ENCODE measurements at regions not wholly inside any gene's neighbourhood (a gene's known extent, or its start where the extent isn't known, plus 50 kb on each side); places are given as distances from the start of the nearest gene placed in this dataset.

- TF ChIP-seq, protein P1, sequence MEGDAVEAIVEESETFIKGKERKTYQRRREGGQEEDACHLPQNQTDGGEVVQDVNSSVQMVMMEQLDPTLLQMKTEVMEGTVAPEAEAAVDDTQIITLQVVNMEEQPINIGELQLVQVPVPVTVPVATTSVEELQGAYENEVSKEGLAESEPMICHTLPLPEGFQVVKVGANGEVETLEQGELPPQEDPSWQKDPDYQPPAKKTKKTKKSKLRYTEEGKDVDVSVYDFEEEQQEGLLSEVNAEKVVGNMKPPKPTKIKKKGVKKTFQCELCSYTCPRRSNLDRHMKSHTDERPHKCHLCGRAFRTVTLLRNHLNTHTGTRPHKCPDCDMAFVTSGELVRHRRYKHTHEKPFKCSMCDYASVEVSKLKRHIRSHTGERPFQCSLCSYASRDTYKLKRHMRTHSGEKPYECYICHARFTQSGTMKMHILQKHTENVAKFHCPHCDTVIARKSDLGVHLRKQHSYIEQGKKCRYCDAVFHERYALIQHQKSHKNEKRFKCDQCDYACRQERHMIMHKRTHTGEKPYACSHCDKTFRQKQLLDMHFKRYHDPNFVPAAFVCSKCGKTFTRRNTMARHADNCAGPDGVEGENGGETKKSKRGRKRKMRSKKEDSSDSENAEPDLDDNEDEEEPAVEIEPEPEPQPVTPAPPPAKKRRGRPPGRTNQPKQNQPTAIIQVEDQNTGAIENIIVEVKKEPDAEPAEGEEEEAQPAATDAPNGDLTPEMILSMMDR (IDR thresholded peaks at IDR 0.05): no peak
- no peak for TF ChIP-seq POLR2A (IDR thresholded peaks at IDR 0.05)
These were observed 496.7 kb downstream of the STK39 start for GRCh38 chr2:167750675-167751074.

Data from lower leg skin (tissue), 3 donors.